Colonic mucosa (tissue), 4 donors: ENCODE measurements at regions not wholly inside any gene's neighbourhood (a gene's known extent, or its start where the extent isn't known, plus 50 kb on each side); places are given as distances from the start of the nearest gene placed in this dataset.
A peak's percentile ranks its signal among the peaks of the same experiment; 100 is the strongest.

Experiments
- DNase-seq: peaks from one replicate; pipeline ENCODE4 v3.0.0-alpha.2; 2020
- H3K27ac ChIP-seq: fragments of 200-600 bp; one replicate; pipeline ENCODE4 v1.8.0; 2021
- H3K27me3 ChIP-seq: fragments of 200-600 bp; one replicate; pipeline ENCODE4 v1.8.0; 2021
- H3K36me3 ChIP-seq: fragments of 200-600 bp; one replicate; pipeline ENCODE4 v1.8.0; 2021
- H3K4me1 ChIP-seq: fragments of 200-600 bp; one replicate; pipeline ENCODE4 v1.8.0; 2021; ENCODE audit warnings: mild to moderate bottlenecking
- H3K4me3 ChIP-seq: fragments of 200-600 bp; one replicate; pipeline ENCODE4 v1.8.0; 2021
- H3K9ac ChIP-seq, 2 donors: one replicate each; pipeline ENCODE4 v1.7.0; 2013; ENCODE audit warnings: control low read depth in 2 of 2, low read depth in 2 of 2, low read length in 2 of 2
- H3K9me3 ChIP-seq: fragments of 200-600 bp; one replicate; pipeline ENCODE4 v1.8.0; 2021
- intact Hi-C: fragments of 100-400 bp; cut with DNase I; formaldehyde crosslinking; loops from one replicate; pipeline ENCODE4 v1.14.1; 2022
- TF ChIP-seq, protein P1 (sequence below): fragments of 200-600 bp; IDR thresholded peaks from one replicate; pipeline ENCODE4 v1.8.0; 2022; ENCODE audit warnings: antibody characterized with exemption, mild to moderate bottlenecking
- donor health status: healthy.
- donor health status: DM: no; HTN: no; CAD: no.
- donor health status: DM: no; HTN: no; CAD: no.

DNA sequence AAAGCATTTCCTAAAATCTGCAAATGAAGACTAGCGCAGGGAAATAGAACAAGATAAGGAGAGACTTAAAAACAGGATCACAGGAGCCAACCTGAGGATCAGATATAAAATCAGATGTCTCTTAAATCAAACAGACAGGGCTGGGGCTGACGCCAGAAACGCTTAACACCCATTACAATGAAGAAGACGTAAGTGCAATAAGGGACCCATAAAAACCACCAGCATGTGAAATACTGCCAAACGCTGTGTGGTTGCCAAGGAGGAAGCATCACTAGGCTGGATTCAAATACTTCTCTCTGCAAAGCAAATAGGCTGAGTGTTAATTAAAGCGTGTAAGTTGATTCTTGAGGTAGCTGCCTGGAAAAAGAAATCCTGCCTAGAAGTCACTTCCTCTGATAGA, 74.4 kb upstream of the ATP10B start:
- intact Hi-C loops, result no loop called here
- TF ChIP-seq, protein P1, sequence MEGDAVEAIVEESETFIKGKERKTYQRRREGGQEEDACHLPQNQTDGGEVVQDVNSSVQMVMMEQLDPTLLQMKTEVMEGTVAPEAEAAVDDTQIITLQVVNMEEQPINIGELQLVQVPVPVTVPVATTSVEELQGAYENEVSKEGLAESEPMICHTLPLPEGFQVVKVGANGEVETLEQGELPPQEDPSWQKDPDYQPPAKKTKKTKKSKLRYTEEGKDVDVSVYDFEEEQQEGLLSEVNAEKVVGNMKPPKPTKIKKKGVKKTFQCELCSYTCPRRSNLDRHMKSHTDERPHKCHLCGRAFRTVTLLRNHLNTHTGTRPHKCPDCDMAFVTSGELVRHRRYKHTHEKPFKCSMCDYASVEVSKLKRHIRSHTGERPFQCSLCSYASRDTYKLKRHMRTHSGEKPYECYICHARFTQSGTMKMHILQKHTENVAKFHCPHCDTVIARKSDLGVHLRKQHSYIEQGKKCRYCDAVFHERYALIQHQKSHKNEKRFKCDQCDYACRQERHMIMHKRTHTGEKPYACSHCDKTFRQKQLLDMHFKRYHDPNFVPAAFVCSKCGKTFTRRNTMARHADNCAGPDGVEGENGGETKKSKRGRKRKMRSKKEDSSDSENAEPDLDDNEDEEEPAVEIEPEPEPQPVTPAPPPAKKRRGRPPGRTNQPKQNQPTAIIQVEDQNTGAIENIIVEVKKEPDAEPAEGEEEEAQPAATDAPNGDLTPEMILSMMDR, result no peak
- Histone ChIP-seq H3K36me3 (no peaks in the 10 kb centered on the region), H3K4me1 (peaks cover 5% of the 10 kb centered on the region), H3K27me3 (no peaks in the 10 kb centered on the region), H3K9me3 (no peaks in the 10 kb centered on the region), H3K9ac (peak overlapping the region in 1 of 2 donors; percentile 64), H3K4me3 (no peak overlapping the region), H3K27ac (no peak overlapping the region)
- DNase-seq, result peak; percentile 86

DNA sequence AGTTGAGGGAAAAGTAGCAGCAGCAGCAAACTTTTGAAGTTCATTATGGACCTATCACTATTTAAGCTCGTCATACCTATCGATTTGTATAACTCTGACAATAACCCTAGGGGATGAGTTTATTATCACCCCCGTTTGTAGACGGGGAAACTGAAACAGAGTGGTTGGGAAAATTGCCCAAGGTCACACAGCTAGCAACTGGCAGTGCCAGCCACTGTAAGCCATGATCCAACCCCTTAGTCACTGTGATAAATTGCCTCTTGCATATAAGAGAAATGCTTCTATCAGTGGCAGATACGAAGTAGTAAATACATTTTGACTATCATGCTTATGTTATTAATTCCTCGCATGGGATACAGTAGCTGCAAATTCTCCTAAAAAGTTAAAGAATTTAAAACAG, 73.3 kb upstream of the ATP10B start:
- H3K27ac ChIP-seq, result no peak overlapping the region
- no peak for DNase-seq
- peaks cover 5% of the 10 kb centered on the region for H3K4me1 ChIP-seq
- H3K9ac ChIP-seq, result no peak overlapping the region
- TF ChIP-seq, protein P1, result no peak
- intact Hi-C loops, result no loop called here
- H3K4me3 ChIP-seq, result no peak overlapping the region
- H3K27me3 ChIP-seq, result no peaks in the 10 kb centered on the region
- no peaks in the 10 kb centered on the region for H3K36me3 ChIP-seq
- H3K9me3 ChIP-seq, result no peaks in the 10 kb centered on the region

- Histone ChIP-seq H3K27me3 (no peaks in the 10 kb centered on the region), H3K4me1 (peaks cover 5% of the 10 kb centered on the region), H3K27ac (peak overlapping the region; percentile 7), H3K9me3 (no peaks in the 10 kb centered on the region), H3K4me3 (no peak overlapping the region), H3K36me3 (no peaks in the 10 kb centered on the region), H3K9ac (peak overlapping the region in 1 of 2 donors; percentile 41)
- TF ChIP-seq, protein P1, result no peak
- DNase-seq, result peak; percentile 91
- intact Hi-C loops, result no loop called here
Observed at GRCh38 chr5:160923936-160924710, 72.1 kb upstream of the ATP10B start.

- peak overlapping the region; percentile 7 for H3K27ac ChIP-seq
- no peaks in the 10 kb centered on the region for H3K27me3 ChIP-seq
- intact Hi-C loops, result no loop called here
Observed at GRCh38 chr5:160923411-160923810, 71.4 kb upstream of the ATP10B start.

GRCh38 chr5:160922311-160922710, 70.3 kb upstream of the ATP10B start:
- Histone ChIP-seq H3K27me3 (no peaks in the 10 kb centered on the region), H3K36me3 (no peaks in the 10 kb centered on the region), H3K9ac (no peak overlapping the region), H3K9me3 (no peaks in the 10 kb centered on the region), H3K27ac (no peak overlapping the region), H3K4me3 (no peak overlapping the region), H3K4me1 (peaks cover 5% of the 10 kb centered on the region)
- TF ChIP-seq, protein P1, result no peak
- intact Hi-C loops, result no loop called here
- no peak for DNase-seq

More at GRCh38 chr5:160923411-160923810, 71.4 kb upstream of the ATP10B start:
- no peak for DNase-seq
- H3K9ac ChIP-seq, result no peak overlapping the region
- H3K4me1 ChIP-seq, result peaks cover 5% of the 10 kb centered on the region
- no peaks in the 10 kb centered on the region for H3K9me3 ChIP-seq
- TF ChIP-seq, protein P1, result no peak
- H3K4me3 ChIP-seq, result no peak overlapping the region
- H3K36me3 ChIP-seq, result no peaks in the 10 kb centered on the region
